ENCODE measurements at regions not wholly inside any gene's neighbourhood (a gene's known extent, or its start where the extent isn't known, plus 50 kb on each side); places are given as distances from the start of the nearest gene placed in this dataset.

DNA sequence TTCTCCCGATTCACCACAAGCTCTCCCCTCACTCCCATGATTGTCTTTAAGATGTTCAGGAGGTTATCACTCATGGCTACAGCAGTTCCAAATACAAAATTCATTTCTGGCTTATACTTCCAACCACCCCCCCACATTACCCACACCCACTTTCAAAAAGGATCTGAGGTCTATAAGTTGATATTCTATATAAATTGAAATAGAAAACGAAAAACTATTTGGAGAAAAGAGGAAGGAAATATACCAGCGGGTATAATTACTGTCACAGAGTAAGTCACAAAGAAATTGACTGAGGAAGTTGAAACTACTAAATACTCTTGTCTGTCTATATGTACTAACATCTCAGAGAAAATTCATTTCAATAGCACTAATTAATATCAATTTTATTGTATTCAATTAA lies 112.7 kb upstream of the TNFAIP3 start:
- Histone ChIP-seq H3K27me3 (ENCODE audit: control insufficient read depth, insufficient read depth, low read length) (no peaks in the 10 kb centered on the region), H3K9ac (ENCODE audit: low read length in 3 of 3) (no peak overlapping the region), H3K9me3 (ENCODE audit: control insufficient read depth in 2 of 3, insufficient read depth in 1 of 3, low read length in 3 of 3) (no peaks in the 10 kb centered on the region), H3K4me3 (ENCODE audit: low read length in 3 of 3) (no peak overlapping the region), H3K27ac (ENCODE audit: low read depth in 2 of 2, low read length in 2 of 2) (no peak overlapping the region), H3K4me1 (ENCODE audit: control insufficient read depth in 2 of 3, insufficient read depth in 2 of 3, low read depth in 1 of 3, low read length in 3 of 3) (no peaks in the 10 kb centered on the region), H3K36me3 (ENCODE audit: control insufficient read depth in 2 of 3, insufficient read depth in 3 of 3, low read length in 3 of 3) (no peaks in the 10 kb centered on the region)
- DNase-seq = no peak
- TF ChIP-seq, protein P1, sequence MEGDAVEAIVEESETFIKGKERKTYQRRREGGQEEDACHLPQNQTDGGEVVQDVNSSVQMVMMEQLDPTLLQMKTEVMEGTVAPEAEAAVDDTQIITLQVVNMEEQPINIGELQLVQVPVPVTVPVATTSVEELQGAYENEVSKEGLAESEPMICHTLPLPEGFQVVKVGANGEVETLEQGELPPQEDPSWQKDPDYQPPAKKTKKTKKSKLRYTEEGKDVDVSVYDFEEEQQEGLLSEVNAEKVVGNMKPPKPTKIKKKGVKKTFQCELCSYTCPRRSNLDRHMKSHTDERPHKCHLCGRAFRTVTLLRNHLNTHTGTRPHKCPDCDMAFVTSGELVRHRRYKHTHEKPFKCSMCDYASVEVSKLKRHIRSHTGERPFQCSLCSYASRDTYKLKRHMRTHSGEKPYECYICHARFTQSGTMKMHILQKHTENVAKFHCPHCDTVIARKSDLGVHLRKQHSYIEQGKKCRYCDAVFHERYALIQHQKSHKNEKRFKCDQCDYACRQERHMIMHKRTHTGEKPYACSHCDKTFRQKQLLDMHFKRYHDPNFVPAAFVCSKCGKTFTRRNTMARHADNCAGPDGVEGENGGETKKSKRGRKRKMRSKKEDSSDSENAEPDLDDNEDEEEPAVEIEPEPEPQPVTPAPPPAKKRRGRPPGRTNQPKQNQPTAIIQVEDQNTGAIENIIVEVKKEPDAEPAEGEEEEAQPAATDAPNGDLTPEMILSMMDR (IDR thresholded peaks at IDR 0.05; ENCODE audit: borderline replicate concordance, extremely low read depth, insufficient read depth) = no peak
- no peak for FAIRE-seq
- intact Hi-C loops (cut with DNase I) = no loop called here

DNA sequence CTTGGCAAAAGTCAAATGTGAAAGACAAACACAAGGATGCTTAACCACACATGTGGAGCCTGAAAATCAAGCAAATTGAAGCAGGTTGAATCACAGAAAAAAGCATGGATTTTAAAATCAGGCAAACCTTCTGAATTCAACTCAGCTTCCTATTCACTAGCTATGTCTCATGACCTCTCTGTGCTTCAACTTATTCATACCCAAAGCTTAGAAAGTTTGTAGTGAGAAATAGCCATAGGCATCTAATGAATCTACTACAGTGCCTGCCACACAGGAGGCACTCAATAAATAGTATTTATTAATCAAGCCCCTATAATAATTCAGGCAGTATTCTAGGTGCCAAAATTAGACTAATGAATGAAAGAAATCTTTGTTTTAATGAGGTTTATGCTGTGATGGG lies 112.2 kb upstream of the TNFAIP3 start:
- FAIRE-seq (no peak), DNase-seq (no peak)
- Histone ChIP-seq H3K27ac (ENCODE audit: low read depth in 2 of 2, low read length in 2 of 2) (no peak overlapping the region), H3K4me3 (ENCODE audit: low read length in 3 of 3) (no peak overlapping the region), H3K9ac (ENCODE audit: low read length in 3 of 3) (no peak overlapping the region), H3K36me3 (ENCODE audit: control insufficient read depth in 2 of 3, insufficient read depth in 3 of 3, low read length in 3 of 3) (no peaks in the 10 kb centered on the region), H3K4me1 (ENCODE audit: control insufficient read depth in 2 of 3, insufficient read depth in 2 of 3, low read depth in 1 of 3, low read length in 3 of 3) (no peaks in the 10 kb centered on the region), H3K27me3 (ENCODE audit: control insufficient read depth, insufficient read depth, low read length) (no peaks in the 10 kb centered on the region), H3K9me3 (ENCODE audit: control insufficient read depth in 2 of 3, insufficient read depth in 1 of 3, low read length in 3 of 3) (no peaks in the 10 kb centered on the region)
- TF ChIP-seq, protein P1 (IDR thresholded peaks at IDR 0.05; ENCODE audit: borderline replicate concordance, extremely low read depth, insufficient read depth) = no peak
- intact Hi-C loops (cut with DNase I) = no loop called here

DNA sequence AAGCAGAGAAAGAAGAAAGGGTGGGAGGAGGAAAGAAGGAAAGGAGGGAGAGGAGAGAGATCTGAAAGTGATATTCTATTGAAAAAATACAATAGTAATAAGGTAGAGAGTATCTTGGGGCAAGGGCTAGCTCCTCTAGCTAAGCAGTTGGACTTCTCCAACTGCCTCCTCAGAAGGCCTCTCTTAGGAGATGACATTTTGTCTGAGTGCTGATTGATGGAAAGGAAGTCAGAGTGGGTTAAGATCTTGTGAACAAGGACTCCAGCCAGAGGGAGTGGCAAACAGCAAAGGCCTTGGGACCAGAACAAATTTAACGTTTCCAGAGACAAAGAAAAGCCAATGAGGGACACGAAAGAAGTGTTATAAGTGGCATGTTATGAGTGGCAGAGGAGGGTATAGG lies 111.8 kb upstream of the TNFAIP3 start:
- TF ChIP-seq, protein P1 (IDR thresholded peaks at IDR 0.05; ENCODE audit: borderline replicate concordance, extremely low read depth, insufficient read depth) = no peak
- no peak overlapping the region for H3K9ac ChIP-seq (ENCODE audit: low read length in 3 of 3)
- H3K4me3 ChIP-seq (ENCODE audit: low read length in 3 of 3) = no peak overlapping the region
- DNase-seq = no peak
- H3K36me3 ChIP-seq (ENCODE audit: control insufficient read depth in 2 of 3, insufficient read depth in 3 of 3, low read length in 3 of 3) = no peaks in the 10 kb centered on the region
- no peaks in the 10 kb centered on the region for H3K4me1 ChIP-seq (ENCODE audit: control insufficient read depth in 2 of 3, insufficient read depth in 2 of 3, low read depth in 1 of 3, low read length in 3 of 3)
- intact Hi-C loops (cut with DNase I) = no loop called here
- H3K27me3 ChIP-seq (ENCODE audit: control insufficient read depth, insufficient read depth, low read length) = no peaks in the 10 kb centered on the region
- H3K9me3 ChIP-seq (ENCODE audit: control insufficient read depth in 2 of 3, insufficient read depth in 1 of 3, low read length in 3 of 3) = no peaks in the 10 kb centered on the region
- FAIRE-seq = no peak
- no peak overlapping the region for H3K27ac ChIP-seq (ENCODE audit: low read depth in 2 of 2, low read length in 2 of 2)

DNA sequence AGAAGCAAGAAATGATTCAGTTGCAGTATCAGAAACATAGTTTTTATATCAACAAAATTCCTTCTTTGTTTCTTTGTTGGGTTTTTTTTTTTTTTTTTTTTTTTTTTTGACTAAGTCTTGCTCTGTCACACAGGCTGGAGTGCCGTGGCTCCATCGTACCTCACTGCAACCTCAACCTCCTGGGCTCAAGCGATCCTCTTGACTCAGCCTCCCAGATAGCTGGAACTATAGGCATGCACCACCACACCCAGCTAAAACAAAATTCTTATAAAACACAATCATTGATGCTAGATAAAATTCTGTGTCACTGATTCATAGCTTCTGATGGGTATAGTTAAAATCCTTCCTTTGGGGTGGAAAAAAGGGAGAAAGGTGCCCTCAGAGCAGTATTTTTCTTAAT lies 110.3 kb upstream of the TNFAIP3 start:
- FAIRE-seq (no peak), DNase-seq (no peak)
- Histone ChIP-seq H3K9ac (ENCODE audit: low read length in 3 of 3) (no peak overlapping the region), H3K4me1 (ENCODE audit: control insufficient read depth in 2 of 3, insufficient read depth in 2 of 3, low read depth in 1 of 3, low read length in 3 of 3) (no peaks in the 10 kb centered on the region), H3K36me3 (ENCODE audit: control insufficient read depth in 2 of 3, insufficient read depth in 3 of 3, low read length in 3 of 3) (no peaks in the 10 kb centered on the region), H3K27ac (ENCODE audit: low read depth in 2 of 2, low read length in 2 of 2) (no peak overlapping the region), H3K4me3 (ENCODE audit: low read length in 3 of 3) (no peak overlapping the region), H3K27me3 (ENCODE audit: control insufficient read depth, insufficient read depth, low read length) (no peaks in the 10 kb centered on the region), H3K9me3 (ENCODE audit: control insufficient read depth in 2 of 3, insufficient read depth in 1 of 3, low read length in 3 of 3) (no peaks in the 10 kb centered on the region)
- intact Hi-C loops (cut with DNase I) = no loop called here
- TF ChIP-seq, protein P1 (IDR thresholded peaks at IDR 0.05; ENCODE audit: borderline replicate concordance, extremely low read depth, insufficient read depth) = no peak
